ENCODE measurements at regions not wholly inside any gene's neighbourhood (a gene's known extent, or its start where the extent isn't known, plus 50 kb on each side); places are given as distances from the start of the nearest gene placed in this dataset.

DNA sequence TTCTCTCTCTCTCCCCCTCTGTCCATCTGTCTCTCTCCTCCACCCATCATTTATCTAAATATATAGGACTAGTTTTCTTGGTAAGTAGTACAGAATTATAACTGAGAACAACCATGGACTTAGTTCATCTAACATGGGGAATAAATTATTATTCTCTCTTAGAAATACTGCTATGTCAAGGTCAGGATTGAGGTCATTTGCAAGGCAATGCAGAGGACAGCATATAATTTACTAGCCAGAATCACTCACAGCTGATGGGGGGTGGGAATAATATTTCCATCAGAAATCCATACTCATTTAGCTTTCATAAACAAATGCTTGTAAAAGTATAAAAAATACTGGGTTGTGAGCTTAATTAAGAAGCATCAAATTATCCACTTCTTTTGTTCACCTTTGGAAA, 553.9 kb upstream of the POU3F2 start:
- DNase-seq (ENCODE audit: extremely low read depth, low read depth, low spot score), result no peak

DNA sequence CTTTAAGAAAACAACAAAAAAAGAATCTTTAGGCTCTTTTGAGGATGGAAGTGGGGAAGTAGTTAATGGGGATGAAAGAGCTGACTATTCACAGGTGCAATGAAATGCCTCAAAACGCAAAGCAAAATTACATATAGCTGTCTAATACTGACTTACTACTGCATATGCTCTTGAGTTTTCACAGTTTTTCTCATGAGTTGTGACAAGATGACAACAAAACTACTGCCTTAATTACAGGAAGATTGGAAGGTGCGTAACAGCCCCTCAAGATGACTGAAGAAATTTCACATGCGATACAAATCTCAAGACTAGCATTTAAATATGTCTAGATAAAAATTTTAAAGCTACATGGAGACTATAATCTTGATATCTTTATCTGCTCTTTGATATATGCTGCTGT, 547.8 kb upstream of the POU3F2 start:
- DNase-seq (ENCODE audit: extremely low read depth, low read depth, low spot score), result no peak

DNA sequence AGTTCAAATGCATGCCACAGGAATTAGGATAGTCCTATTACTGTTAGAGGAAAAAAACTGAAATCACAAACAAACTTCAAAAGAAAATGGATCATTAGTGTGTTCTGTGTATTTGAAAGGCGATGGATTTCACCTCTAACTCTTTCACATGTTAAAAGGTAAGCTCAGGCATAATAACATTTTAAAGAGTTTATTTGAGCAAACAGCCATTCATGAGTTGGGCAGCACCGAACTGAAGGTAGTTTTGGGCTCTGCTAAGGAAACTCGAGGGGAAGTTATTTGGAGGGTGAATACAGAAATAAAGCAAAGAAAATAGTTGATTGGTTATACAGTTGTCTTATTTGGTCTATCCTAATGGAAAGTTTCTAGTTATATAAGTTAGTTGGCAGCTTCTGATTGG, 546.5 kb upstream of the POU3F2 start:
- no peak for DNase-seq (ENCODE audit: extremely low read depth, low read depth, low spot score)

DNA sequence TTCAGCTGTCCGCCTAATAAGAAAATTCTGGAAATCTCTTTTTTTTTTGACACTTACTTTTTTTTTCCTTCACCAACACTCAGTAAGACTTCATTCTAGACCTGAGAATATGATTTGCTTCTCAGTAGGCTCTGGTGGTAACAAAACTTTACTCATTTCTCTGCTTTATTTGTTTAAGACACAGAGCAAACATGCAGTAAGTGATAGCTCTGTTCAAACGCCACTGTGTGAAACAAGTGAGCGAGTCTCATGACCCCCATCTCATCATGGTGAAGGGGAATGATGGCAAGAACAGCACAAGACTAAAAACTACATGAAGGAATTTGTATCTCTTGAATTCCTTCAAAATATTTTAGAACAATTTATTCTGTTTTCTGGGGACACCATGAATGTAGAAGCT, 541.6 kb upstream of the POU3F2 start:
- DNase-seq (ENCODE audit: extremely low read depth, low read depth, low spot score), result no peak

DNA sequence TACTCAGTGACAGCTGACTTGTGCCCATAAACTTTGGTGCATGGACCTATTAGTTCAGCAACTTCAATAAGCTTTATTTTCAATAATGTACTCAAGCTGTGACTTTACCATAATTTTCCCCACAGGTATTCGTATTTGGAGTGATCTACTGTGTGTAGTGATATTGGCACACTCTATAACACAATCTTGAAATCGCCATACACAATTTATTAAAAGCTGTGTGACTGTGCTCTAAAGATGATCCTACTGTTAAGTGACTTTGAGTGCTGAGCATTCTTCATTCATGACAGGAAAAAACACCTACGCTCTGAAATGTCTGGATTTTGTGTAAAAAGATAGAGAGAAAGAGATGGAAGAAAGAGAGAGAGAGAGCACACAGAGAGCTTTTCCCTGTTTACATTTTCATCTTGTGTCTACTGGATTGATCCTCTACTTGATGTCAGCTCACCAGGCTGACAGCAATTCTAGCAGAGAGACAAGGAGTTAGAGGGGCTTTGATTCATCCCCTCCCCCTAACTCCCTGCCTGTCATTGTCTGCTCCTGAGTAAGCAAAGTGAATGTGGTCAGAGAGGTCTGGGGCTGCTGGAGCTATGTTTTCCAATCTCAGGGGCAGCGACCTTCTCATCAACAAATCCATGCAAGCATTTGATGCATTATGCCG, 538.7 kb upstream of the POU3F2 start:
- DNase-seq (ENCODE audit: extremely low read depth, low read depth, low spot score), result no peak

DNA sequence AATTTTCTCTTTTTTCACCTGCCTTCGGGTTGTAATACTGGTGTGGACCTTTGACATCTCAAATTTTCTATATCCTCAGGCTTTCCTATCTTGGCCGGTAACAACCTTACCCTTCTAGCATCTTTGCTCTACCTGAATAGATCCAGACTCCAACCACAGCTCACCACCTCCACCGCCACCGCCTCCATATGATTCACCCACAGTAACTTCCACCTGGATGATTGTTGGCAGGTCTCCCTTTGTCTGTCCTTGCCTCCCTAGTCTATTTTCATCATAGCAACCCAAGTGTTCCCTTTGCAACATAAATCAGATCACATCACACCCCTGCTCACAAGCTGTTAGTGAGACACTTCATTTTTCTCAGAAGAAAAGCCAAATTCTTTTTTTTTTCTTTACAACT, 525.8 kb upstream of the POU3F2 start:
- no peak for DNase-seq (ENCODE audit: extremely low read depth, low read depth, low spot score)

DNA sequence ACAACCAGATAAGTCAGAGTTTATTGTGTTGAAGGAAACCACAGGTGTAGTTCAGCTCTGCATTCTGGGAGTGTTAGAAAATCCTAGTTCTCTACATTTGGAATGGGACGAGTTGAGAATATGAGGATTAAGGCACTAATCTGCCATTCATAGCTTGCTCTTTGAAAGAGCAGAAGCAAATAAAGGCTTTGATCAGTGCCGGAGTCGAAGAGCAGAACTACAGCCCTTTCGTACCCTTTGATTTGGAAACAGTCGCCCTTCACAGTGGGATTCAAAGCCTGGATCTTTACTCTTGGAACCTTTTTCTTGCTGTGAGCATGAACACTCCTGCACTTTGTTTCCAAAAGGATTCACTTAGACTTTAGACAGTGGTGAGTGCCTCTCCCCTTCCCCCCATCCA, 523.9 kb upstream of the POU3F2 start:
- no peak for DNase-seq (ENCODE audit: extremely low read depth, low read depth, low spot score)

DNA sequence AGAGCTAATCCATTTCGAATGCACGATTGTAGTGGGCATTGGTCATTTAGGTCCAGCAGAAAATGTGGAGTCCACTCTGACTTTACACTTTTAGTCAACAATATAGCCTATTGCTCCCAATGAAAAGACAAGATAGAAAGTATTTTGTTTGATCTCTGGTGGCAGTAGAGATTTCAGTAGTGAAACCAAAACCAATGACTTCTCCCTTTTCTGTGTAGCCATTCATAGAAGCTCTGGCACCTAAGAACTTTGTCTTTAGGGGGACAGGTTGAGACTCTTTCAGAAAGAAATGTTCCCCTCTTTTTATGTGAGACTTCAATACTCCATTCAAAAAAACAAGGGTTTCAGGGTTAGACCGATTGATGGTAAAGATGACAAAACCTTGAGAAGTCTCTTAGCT, 510.8 kb upstream of the POU3F2 start:
- DNase-seq (ENCODE audit: extremely low read depth, low read depth, low spot score), result no peak

DNA sequence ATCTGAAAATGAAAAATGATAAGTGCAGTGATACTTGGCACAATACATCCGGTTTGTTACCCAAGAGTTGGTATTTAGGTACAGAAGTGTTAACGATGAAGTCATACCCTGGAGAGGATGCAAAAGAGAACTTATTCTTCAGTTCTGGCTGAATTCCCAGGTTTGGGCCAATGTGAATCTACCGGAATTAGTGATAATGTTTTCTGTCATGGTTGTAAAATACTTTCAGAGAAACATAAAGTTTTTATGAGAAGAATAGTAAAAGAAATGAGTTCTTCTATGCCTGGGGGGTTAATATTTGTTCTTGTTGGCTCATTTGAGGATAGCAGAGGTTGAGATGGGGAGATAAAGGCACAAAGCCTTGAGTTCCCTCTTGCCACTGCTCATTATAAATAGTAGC, 509.9 kb upstream of the POU3F2 start:
- no peak for DNase-seq (ENCODE audit: extremely low read depth, low read depth, low spot score)

DNA sequence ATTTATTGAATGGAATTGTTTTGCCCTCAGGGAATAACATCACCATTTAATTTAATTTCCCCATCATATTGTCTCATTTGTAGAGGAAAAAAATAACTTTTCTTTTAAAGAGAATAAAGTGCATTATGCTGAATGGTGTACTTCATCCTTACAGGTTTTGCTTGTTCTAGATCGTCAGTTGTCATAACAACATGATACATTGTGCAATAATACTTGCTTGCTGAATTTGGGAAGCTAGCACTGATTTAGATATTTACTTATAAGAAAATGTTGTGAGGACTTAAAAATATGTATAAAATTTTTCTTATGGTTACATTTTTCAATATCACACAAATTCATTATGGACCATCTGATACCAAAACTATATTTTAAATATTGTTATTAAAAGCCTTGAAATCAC, 509.0 kb upstream of the POU3F2 start:
- no peak for DNase-seq (ENCODE audit: extremely low read depth, low read depth, low spot score)

DNA sequence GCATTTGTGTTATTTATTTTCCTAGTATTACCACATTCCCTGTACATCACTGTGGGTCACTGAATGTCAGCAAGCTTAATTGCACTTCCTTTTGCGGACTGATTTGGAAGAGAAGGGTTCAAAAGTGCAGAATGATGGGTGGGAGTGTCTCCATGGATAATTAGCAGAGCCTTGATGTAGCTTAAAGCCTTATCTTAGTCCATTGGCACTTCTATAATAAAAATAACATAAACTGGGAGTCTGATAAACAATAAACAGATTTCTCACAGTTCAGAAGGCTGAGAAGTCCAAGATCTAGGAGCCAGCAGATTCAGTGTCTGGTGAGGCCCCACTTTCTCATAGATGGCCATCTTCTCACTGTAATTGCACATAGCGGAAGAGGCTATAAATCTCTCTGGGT, 501.1 kb upstream of the POU3F2 start:
- no peak for DNase-seq (ENCODE audit: extremely low read depth, low read depth, low spot score)

DNA sequence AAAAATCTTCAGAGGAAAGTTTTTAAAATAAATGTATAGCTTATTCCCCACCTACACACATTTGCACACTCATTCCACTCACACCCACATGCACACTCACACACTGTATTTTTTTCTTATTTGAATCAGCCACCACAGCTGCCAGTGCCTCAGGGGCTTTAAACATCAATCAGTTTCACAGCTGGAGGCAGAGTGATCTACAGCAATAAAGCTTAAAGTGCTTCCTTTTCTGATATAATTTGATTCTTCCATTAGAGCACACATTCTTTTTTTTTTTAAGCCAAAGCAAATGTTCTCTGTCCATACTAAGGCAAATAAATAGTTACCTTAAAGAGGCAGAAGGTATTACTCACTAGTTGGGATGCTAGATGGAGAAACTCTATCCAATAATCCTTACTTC, 498.8 kb upstream of the POU3F2 start:
- DNase-seq (ENCODE audit: extremely low read depth, low read depth, low spot score), result no peak

DNA sequence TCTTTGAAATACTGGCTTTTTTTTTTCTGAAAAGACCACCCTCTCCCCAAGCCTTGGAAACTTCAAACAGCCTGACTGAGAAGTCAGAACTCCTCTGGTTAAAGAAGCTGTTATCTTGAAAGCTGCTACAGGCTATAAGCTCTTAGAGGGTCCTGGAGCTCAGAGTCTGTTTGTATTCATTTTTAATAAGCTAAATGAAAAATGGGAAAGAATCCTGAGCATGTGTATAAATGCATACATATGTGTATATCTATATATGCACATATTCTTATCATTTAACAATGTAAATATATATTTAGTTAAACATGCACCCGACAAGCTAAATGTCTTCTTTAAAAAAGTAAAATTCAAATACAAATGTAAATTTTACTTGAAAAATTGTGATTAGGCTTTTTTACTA, 494.9 kb upstream of the POU3F2 start:
- DNase-seq (ENCODE audit: extremely low read depth, low read depth, low spot score), result no peak

DNA sequence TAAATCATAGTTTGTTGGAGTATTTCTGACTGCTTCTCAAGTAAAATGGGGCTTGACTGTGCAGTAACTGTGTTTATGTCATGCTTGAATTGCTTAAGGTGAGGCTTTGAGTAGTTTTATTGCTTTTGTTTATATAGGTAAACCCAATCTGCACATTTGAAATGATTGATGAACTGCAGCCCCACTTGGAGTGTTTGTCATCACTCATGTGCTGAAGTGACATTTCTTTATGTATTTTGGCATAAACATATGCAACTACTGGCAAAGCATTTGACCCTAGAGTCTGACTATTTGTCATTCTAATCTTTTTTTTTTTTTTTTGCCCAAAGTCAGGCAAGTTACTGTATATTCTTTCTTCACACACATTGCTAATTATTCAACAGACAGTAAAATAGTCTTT, 491.4 kb upstream of the POU3F2 start:
- DNase-seq (ENCODE audit: extremely low read depth, low read depth, low spot score), result no peak

DNA sequence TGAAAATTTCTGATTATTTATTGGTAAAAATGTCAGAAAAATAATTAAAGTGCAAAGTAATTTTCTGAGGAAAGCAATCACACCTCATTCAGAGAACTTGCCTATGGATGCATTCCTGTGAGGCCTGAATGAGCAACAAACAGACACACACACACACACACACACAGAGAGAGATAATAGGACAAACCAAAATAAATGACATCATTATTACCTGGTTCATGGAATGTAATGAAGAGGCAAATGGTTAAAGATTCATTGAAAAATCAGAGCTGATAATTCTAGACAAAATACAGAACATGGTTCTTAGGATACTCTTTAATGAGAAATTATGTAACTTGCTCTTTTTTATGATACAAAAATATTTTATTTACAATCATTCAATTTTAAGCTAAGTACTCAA, 490.6 kb upstream of the POU3F2 start:
- DNase-seq (ENCODE audit: extremely low read depth, low read depth, low spot score), result no peak

DNA sequence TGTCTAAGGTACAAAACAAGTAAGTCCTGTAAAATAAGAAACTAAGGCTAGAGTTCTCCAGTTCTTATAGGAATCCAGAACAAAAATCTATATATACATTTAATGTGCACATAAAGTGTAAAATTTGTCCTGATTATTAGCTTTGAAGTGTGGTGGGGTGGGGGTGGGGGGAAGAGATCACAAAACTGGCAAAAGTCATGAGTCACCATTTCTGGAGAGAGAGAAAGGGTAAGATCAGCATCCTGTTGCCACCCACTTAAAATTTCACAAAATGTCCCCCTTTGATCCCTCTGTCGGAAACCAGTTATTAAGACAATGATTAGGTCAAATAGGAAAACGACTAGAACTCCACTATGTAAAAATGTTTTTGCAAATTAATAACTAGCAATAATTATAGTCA, 482.0 kb upstream of the POU3F2 start:
- no peak for DNase-seq (ENCODE audit: extremely low read depth, low read depth, low spot score)

DNA sequence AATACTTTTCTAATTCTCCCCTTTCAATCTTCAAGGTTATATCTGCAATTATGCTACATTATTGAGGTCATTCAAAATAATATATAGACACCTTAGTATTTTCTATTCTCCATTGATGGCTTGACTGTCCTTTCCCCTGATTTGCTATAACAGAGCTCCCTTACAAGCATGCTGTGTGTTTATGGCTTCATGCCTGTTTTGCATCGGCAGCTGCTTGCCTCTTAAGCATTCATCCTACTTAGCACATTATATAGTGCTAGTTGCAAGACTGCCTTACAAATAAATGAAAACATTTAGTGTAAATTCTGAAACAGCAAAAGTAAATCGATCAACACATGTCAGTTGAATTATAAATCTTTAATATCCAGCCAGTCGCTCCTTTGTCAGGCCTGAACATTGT, 476.2 kb upstream of the POU3F2 start:
- DNase-seq (ENCODE audit: extremely low read depth, low read depth, low spot score), result no peak

DNA sequence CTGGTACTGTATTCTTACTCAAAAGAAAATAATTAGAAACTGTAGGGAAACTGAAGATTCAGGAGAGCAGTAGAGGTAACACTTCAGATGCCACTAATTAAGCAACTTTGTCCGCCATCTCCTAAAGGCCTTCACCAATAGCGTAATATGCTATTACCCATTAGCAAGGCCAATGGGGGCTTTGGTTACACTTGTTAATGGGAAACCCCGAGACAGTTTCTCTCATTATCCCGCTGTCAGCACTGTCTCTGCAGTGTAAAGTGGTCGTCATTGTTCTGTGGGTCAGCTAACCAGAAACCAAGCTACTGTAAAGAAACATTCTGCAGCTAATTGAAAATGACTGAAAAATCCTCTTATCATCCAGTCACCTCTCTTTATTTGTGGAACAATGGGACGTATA, 468.0 kb upstream of the POU3F2 start:
- DNase-seq (ENCODE audit: extremely low read depth, low read depth, low spot score), result no peak

DNA sequence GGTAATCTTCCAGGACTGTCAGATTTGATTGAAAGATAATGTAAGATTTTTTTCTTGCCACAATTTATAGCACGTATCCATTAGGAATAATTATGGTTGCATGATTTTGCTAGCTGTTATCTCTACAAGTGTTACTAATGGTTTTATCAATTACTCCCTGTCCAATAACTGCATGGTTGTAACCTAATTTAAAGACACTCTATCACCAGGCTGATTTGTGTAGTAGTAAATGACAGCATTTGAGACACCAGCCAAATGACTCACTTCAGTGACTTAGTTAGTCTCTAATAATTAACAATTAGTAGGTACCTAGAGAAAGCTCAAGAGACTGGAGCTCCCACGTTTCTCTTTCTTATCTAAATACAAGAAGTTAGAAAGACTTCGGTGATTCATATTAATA, 453.8 kb upstream of the POU3F2 start:
- DNase-seq (ENCODE audit: extremely low read depth, low read depth, low spot score), result no peak

DNA sequence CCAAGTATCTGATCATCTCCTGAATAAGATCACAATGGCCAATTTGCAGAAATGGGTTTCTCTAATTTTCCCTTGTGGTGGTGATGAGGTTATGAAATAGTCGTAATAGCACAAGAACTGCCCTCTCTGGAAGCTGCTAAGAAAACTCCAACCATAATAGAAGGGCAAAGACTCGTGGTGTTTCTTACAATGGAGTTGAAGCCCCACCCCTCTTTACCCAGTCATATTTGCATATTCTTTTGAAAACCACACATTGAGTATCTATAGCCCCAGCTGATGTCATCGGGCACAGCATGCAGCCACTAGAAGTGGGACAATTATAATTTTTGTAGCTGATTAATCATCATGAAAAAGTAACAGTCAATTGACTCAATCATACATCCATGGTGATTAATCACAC, 452.1 kb upstream of the POU3F2 start:
- DNase-seq (ENCODE audit: extremely low read depth, low read depth, low spot score), result no peak

DNA sequence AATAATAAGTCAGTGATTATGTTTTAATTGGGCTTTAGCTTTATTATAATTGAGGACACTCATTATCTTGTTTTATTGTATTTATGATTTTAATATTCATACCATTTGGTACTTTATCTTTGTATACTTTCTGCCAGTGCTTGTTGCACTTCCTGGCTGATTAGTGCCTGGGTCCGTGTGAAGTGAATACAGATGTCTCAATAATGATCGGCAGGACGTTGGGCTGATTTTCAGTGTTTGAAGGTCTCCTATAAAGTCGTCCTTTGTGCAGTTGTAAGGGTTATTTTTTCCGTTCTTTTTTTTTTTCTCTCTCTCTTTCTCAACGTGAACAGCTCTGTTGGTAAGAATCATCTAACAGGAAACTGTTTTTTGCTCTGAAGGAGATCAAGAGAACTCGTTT, 450.0 kb upstream of the POU3F2 start:
- no peak for DNase-seq (ENCODE audit: extremely low read depth, low read depth, low spot score)

DNA sequence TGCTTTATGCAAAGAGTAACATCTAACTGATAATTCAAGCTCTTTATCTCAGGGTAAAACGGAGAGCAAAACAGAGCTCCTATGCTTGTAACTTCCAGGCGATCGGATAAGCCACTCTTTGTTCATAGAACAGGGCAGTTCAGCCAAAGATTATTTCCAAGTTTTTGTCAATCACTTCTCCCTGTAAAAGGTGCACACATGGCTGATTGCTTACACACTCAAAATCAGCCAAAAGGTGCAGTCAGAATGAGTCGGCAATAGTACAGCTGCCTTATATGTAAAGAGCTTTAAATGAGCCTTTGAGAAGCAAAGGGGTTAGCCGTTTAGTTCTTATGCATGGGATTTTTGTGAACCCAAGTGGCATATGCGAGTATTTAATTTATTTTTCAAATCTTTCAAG, 449.6 kb upstream of the POU3F2 start:
- no peak for DNase-seq (ENCODE audit: extremely low read depth, low read depth, low spot score)

DNA sequence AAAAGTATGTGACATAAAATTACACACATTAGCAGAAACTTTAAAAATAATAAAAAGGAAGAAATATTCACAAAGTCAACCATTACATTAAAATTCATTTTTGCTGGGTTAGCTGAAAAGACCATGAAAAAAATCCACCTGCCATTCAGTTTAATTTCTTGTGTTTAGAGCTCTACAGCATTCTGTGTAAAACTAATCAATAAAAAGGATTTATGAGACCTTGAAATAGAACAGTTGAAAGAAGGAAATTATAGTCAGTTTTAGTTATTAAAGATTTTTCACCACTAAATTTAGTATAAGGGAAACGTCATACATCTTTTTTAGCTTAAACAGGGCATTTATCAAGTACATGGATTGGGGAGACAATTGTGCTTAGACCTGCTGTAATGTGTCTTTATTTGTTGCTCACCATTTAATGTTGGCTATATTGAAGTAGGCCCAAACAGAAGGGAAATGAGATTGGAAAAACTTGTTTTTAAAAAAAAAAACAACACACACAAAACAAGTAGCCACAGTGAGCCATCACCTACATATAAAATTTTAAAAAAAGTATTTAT, 438.7 kb upstream of the POU3F2 start:
- no peak for DNase-seq (ENCODE audit: extremely low read depth, low read depth, low spot score)
